ENCODE measurements at regions not wholly inside any gene's neighbourhood (a gene's known extent, or its start where the extent isn't known, plus 50 kb on each side); places are given as distances from the start of the nearest gene placed in this dataset.
A peak's percentile ranks its signal among the peaks of the same experiment; 100 is the strongest.

DNA sequence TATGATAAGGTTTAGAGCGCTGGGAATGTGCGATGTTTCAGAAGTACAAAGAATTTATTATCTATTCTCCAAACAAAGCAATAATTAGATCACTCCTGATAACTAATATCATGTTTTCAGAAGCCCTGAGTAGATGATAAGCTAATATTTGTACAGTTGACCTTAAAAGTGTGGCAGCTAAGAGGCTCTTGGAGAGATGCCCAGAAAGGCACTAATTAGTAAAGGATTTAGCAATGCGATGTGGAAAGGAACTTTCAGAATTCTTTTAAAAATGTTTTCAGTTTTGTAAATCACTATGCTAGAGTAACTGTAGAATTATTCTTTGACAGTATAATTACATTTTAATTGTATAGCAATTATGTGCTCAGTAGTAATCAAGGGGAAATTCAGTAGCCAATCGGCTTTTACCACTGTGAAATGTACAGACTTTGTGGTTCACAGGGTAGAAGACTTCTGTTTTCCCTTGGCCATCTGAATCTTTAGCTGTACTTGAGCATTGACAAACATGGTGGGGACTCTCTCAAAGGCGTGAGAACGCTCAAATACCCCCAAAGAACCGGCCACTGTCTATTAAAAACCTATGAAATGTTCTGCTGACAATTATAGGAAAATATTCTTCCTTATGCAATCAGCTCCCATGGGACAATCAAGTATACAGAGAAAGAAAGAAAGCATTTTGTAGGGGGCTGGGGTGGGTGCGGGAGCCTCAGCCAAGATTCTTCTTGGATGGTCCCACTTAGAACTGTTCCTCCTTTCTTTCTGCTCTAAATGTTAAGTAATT lies 262.8 kb upstream of the AGAP1 start:
- TF ChIP-seq CTCF (IDR thresholded peaks at IDR 0.05): no peak
- peak overlapping the region; percentile 2 for H3K4me3 ChIP-seq
- DNase-seq (ENCODE audit: low spot score): no peak
- H3K27ac ChIP-seq: peak overlapping the region in 1 of 2 donors; percentile 2

DNA sequence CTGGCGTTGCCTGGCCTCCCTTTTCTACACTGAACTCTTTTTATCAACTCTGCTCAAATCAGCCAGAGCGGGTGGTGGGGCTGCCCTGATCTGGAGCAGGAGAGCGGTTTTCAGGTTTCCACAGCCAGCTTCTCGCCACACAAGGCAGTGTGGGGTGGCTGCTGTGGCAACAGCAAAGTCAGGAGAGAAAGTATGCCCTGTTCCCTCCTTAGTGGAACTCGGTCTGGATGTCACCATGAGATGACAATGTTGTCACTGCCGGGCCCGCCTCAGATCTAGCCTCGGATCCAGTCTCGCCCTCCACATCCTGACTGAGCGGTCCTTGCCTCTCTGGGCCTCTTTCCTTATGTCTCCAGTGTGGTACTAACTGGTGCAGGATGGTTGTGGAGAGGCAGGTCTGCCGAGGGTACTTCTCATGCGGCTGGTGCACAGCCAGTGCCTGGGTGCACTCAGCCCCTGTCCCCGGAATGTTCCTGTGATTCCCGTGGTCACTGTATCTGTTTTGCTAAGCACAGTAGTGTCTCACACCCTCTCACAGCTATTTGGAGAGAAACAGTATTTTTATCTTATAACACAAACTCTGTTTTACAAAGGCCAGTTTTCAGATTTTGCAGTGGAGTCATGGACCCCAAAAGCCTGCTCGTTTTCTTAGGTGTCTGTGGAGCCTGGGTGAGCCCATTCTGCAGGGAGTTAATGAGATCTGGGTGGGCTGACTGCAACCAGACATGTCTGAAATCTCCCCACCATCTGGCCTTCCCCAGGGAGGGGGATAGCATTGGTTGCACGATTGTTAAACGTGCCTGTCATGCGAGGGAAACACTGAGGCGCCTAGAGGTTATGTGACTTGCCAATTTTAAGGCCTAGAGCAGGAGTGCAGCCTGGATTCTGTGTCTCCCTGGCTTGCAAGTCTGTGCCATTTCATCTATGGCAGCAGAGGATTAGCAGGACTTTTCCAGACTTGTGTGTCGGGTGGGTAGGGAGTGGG lies 261.1 kb upstream of the AGAP1 start:
- Histone ChIP-seq H3K27ac (no peak overlapping the region), H3K4me3 (no peak overlapping the region)
- no peak for TF ChIP-seq CTCF (IDR thresholded peaks at IDR 0.05)
- no peak for DNase-seq (ENCODE audit: low spot score)

DNA sequence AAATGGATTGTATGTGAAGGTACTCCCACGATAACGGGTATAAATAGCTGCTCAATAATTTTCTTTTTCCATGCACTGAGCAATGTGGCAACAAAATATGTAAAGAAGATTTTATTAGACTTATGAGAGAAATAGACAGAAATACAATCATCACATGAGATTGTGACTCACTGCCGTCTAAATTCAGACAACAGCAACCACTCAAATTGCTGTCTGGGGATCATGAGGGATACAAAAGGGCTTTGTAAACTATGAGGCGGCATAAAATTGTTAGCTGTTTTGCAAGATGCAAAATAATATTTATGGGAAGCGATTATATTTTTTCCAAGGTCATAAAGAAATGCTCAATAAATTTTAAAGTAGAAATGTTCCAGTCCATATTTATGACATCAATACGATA lies 259.1 kb upstream of the AGAP1 start:
- no peak for DNase-seq (ENCODE audit: low spot score)
- Histone ChIP-seq H3K27ac (no peak overlapping the region), H3K4me3 (no peak overlapping the region)
- TF ChIP-seq CTCF (IDR thresholded peaks at IDR 0.05): no peak

DNA sequence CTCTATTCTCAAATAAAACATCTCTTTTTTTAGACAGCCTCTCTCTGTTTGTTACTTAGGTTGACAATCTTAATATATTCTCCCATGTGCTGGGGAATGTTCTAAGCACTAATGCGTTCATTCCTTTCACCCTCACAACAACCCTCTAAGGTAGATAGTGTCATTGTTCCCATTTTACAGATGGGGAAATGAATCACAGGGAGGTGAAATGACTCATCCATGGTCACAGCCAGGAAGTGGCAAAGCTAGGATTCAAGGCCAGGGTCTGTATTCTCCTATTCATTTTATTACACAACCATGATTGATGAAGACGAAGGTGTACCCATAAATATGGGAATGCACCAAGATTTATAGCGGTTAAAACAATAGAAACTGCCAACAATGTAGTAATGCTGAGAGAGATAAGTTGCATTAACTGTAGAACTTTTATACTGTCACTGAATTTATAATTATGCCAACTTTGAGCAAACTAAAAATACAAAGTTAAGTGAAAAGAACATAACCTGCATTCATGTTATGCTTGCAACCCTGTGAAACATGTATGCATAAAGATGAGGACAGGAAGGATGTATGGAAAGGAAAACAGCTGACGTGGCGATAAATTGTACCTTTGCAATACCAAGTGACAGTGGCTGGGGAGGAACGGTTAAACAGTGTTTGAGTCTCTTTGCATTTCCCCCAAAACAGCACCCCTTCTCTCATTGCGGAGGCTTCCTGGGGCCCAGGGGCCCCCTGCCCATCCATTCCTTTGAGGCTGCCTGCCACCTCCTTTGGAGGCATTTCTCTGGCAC lies 257.7 kb upstream of the AGAP1 start:
- DNase-seq (ENCODE audit: low spot score): no peak
- H3K27ac ChIP-seq: no peak overlapping the region
- TF ChIP-seq CTCF (IDR thresholded peaks at IDR 0.05): no peak
- H3K4me3 ChIP-seq: no peak overlapping the region

DNA sequence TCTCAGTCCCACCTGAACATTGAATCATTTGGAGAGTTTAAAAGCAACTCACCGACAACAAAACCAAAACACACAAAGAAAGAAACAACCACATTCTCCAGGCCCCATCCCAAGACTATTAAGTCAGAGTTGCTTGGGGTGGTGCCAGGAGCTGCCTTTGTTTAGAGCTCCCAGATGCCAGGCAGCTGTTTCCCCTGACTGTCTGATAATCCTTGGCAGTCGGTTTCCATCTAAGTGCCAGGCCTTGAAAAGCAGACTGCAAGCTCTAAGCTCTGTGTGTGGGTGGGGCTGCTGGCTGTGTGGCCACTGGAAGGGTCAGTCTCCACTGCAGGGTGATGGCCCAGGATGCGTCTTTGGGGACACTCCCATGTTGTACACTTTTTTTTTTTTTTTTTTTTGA lies 255.3 kb upstream of the AGAP1 start:
- Histone ChIP-seq H3K27ac (no peak overlapping the region), H3K4me3 (no peak overlapping the region)
- DNase-seq (ENCODE audit: low spot score): no peak
- no peak for TF ChIP-seq CTCF (IDR thresholded peaks at IDR 0.05)

DNA sequence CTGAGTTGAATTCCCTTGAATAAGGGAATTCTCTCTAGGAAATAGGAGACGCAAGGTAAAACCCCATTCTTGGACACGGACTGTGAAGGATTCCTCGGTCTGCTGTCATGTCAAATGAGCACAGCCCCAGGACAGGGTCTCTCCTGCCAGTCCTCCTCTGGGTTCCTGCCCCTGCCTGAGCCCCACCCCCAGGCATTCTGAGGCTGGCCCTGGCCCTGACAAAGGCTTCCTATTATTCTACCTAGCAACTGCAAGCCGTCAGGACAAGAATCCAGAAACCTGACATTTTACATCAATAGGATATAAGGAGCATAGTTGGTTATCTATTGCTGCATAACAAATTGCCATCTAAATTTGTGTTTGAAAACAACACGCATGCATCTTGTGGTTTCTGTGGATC lies 253.3 kb upstream of the AGAP1 start:
- TF ChIP-seq CTCF (IDR thresholded peaks at IDR 0.05): no peak
- no peak overlapping the region for H3K27ac ChIP-seq
- H3K4me3 ChIP-seq: no peak overlapping the region
- DNase-seq (ENCODE audit: low spot score): no peak

Data from coronary artery (tissue), 2 donors.